Osteoblast (primary cell): ENCODE measurements at regions not wholly inside any gene's neighbourhood (a gene's known extent, or its start where the extent isn't known, plus 50 kb on each side); places are given as distances from the start of the nearest gene placed in this dataset.

ENCODE experiments used
- DNase-seq: peaks from one replicate; pipeline ENCODE4 v3.0.0; 2011; ENCODE audit warnings: low spot score, mixed read lengths; ENCODE audit not compliant: insufficient read length; ENCODE audit errors: missing footprints
- H2AFZ ChIP-seq: 2 replicates; pipeline ENCODE4 v1.6.0; 2011; ENCODE audit warnings: mild to moderate bottlenecking, low read length
- H3K27ac ChIP-seq: 2 replicates; pipeline ENCODE4 v1.5.1; 2011; ENCODE audit warnings: mild to moderate bottlenecking, low read depth, low read length, moderate library complexity
- H3K27me3 ChIP-seq: 2 replicates; pipeline ENCODE4 v1.6.0; 2012; ENCODE audit warnings: mild to moderate bottlenecking, control low read depth, inconsistent platforms, low read length, moderate library complexity; ENCODE audit not compliant: insufficient read depth
- H3K36me3 ChIP-seq: 2 replicates; pipeline ENCODE4 v1.5.1; 2011; ENCODE audit warnings: mild to moderate bottlenecking, low read length, control low read depth, moderate library complexity; ENCODE audit not compliant: insufficient read depth
- H3K4me1 ChIP-seq: 2 replicates; pipeline ENCODE4 v1.5.1; 2011; ENCODE audit warnings: mild to moderate bottlenecking, low read length, control low read depth, moderate library complexity; ENCODE audit not compliant: insufficient read depth
- H3K4me2 ChIP-seq: 2 replicates; pipeline ENCODE4 v1.6.0; 2011; ENCODE audit warnings: mild to moderate bottlenecking, low read length; ENCODE audit not compliant: insufficient read depth
- H3K4me3 ChIP-seq: fragments of 200-600 bp; sonication (generic); 3 replicates; pipeline ENCODE4 v1.5.1; 2012; ENCODE audit warnings: mild to moderate bottlenecking, low read length, inconsistent platforms; ENCODE audit not compliant: insufficient read depth
- H3K79me2 ChIP-seq: 2 replicates; pipeline ENCODE4 v1.6.0; 2012; ENCODE audit warnings: mild to moderate bottlenecking, low read length, control low read depth, inconsistent platforms; ENCODE audit not compliant: insufficient read depth
- H3K9me3 ChIP-seq: 2 replicates; pipeline ENCODE4 v1.5.1; 2011; ENCODE audit warnings: low read depth, low read length, control low read depth
- H4K20me1 ChIP-seq: 2 replicates; pipeline ENCODE4 v1.6.0; 2012; ENCODE audit warnings: mild to moderate bottlenecking, low read length, control low read depth; ENCODE audit not compliant: insufficient read depth
- CTCF ChIP-seq: IDR thresholded peaks from 2 replicates; pipeline ENCODE4 v1.5.1; 2011; ENCODE audit warnings: mild to moderate bottlenecking, low read depth, low read length, moderate library complexity; ENCODE audit errors: extremely low read depth

- no peak for TF ChIP-seq CTCF
- no peak overlapping the region for H3K4me3 ChIP-seq
- H3K79me2 ChIP-seq: no peaks in the 10 kb centered on the region
- no peaks in the 10 kb centered on the region for H4K20me1 ChIP-seq
- H3K27me3 ChIP-seq: no peaks in the 10 kb centered on the region
- no peaks in the 10 kb centered on the region for H3K9me3 ChIP-seq
- H2AFZ ChIP-seq: no peak overlapping the region
- H3K4me1 ChIP-seq: no peaks in the 10 kb centered on the region
- H3K4me2 ChIP-seq: no peak overlapping the region
- no peak for DNase-seq
- H3K27ac ChIP-seq: no peak overlapping the region
- H3K36me3 ChIP-seq: no peaks in the 10 kb centered on the region
These were observed 106.9 kb upstream of the HDAC4 start for GRCh38 chr2:239507576-239508258.

GRCh38 chr2:239506961-239507360, 106.1 kb upstream of the HDAC4 start:
- Histone ChIP-seq H3K4me3 (no peak overlapping the region), H3K27ac (no peak overlapping the region), H3K79me2 (no peaks in the 10 kb centered on the region), H4K20me1 (no peaks in the 10 kb centered on the region), H3K4me2 (no peak overlapping the region), H3K36me3 (no peaks in the 10 kb centered on the region), H2AFZ (no peak overlapping the region), H3K27me3 (no peaks in the 10 kb centered on the region), H3K9me3 (no peaks in the 10 kb centered on the region), H3K4me1 (no peaks in the 10 kb centered on the region)
- no peak for DNase-seq
- TF ChIP-seq CTCF: no peak

GRCh38 chr2:239506101-239506857, 105.5 kb upstream of the HDAC4 start:
- H3K4me3 ChIP-seq: no peak overlapping the region
- TF ChIP-seq CTCF: no peak
- H3K4me1 ChIP-seq: no peaks in the 10 kb centered on the region
- H3K9me3 ChIP-seq: no peaks in the 10 kb centered on the region
- H3K27me3 ChIP-seq: no peaks in the 10 kb centered on the region
- no peak overlapping the region for H3K4me2 ChIP-seq
- no peaks in the 10 kb centered on the region for H4K20me1 ChIP-seq
- no peaks in the 10 kb centered on the region for H3K79me2 ChIP-seq
- no peak overlapping the region for H2AFZ ChIP-seq
- no peaks in the 10 kb centered on the region for H3K36me3 ChIP-seq
- no peak overlapping the region for H3K27ac ChIP-seq
- DNase-seq: no peak

GRCh38 chr2:239504643-239505235, 103.9 kb upstream of the HDAC4 start:
- H3K4me1 ChIP-seq: peaks cover 8% of the 10 kb centered on the region
- no peaks in the 10 kb centered on the region for H3K79me2 ChIP-seq
- TF ChIP-seq CTCF: no peak
- no peaks in the 10 kb centered on the region for H4K20me1 ChIP-seq
- no peaks in the 10 kb centered on the region for H3K9me3 ChIP-seq
- no peak overlapping the region for H3K27ac ChIP-seq
- DNase-seq: no peak
- H3K4me3 ChIP-seq: no peak overlapping the region
- H3K4me2 ChIP-seq: no peak overlapping the region
- no peaks in the 10 kb centered on the region for H3K27me3 ChIP-seq
- no peak overlapping the region for H2AFZ ChIP-seq
- no peaks in the 10 kb centered on the region for H3K36me3 ChIP-seq
